Fibroblast of skin of left quadriceps (primary cell): ENCODE measurements at regions not wholly inside any gene's neighbourhood (a gene's known extent, or its start where the extent isn't known, plus 50 kb on each side); places are given as distances from the start of the nearest gene placed in this dataset.

Experiments
- DNase-seq, 2 experiments: peaks; one replicate each; pipeline ENCODE4 v3.0.0-alpha.2; 2013; ENCODE audit warnings: low read depth in 2 of 2

GRCh38 chr1:38217316-38217715 is 170.7 kb upstream of the POU3F1 start:
- DNase-seq: no peak

GRCh38 chr1:38213646-38214434 is 167.2 kb upstream of the POU3F1 start:
- DNase-seq: no peak

GRCh38 chr1:38210895-38211177 is 164.2 kb upstream of the POU3F1 start:
- no peak for DNase-seq

- no peak for DNase-seq
Measured at GRCh38 chr1:38210021-38210894, 163.7 kb upstream of the POU3F1 start.

GRCh38 chr1:38208716-38209632 is 162.4 kb upstream of the POU3F1 start:
- DNase-seq: no peak

- no peak for DNase-seq
Measured at GRCh38 chr1:38207906-38208305, 161.3 kb upstream of the POU3F1 start.

- DNase-seq: no peak
Measured at GRCh38 chr1:38207275-38207674, 160.7 kb upstream of the POU3F1 start.

- no peak for DNase-seq
Measured at GRCh38 chr1:38204698-38205097, 158.1 kb upstream of the POU3F1 start.

GRCh38 chr1:38203441-38203840 is 156.8 kb upstream of the POU3F1 start:
- DNase-seq: no peak

- DNase-seq: no peak
Measured at GRCh38 chr1:38201431-38201830, 154.8 kb upstream of the POU3F1 start.

- no peak for DNase-seq
Measured at GRCh38 chr1:38198621-38199020, 152.0 kb upstream of the POU3F1 start.

GRCh38 chr1:38198099-38198498 is 151.5 kb upstream of the POU3F1 start:
- no peak for DNase-seq

- DNase-seq: no peak
Measured at GRCh38 chr1:38197312-38198061, 150.9 kb upstream of the POU3F1 start.

GRCh38 chr1:38194472-38194871 is 147.9 kb upstream of the POU3F1 start:
- no peak for DNase-seq

- DNase-seq: no peak
Measured at GRCh38 chr1:38193040-38193439, 146.4 kb upstream of the POU3F1 start.

GRCh38 chr1:38191461-38191860 is 144.9 kb upstream of the POU3F1 start:
- no peak for DNase-seq

GRCh38 chr1:38190983-38191382 is 144.4 kb upstream of the POU3F1 start:
- no peak for DNase-seq

- no peak for DNase-seq
Measured at GRCh38 chr1:38187552-38187951, 141.0 kb upstream of the POU3F1 start.

GRCh38 chr1:38186566-38186965 is 140.0 kb upstream of the POU3F1 start:
- no peak for DNase-seq

GRCh38 chr1:38185913-38186312 is 139.3 kb upstream of the POU3F1 start:
- DNase-seq: no peak

GRCh38 chr1:38183747-38184146 is 137.2 kb upstream of the POU3F1 start:
- no peak for DNase-seq
